GM23338 (cell line): ENCODE measurements at regions not wholly inside any gene's neighbourhood (a gene's known extent, or its start where the extent isn't known, plus 50 kb on each side); places are given as distances from the start of the nearest gene placed in this dataset.

Experiments
- ATAC-seq: fragments of 200-7000 bp; cut with Tn5 transposase; 3 replicates; pipeline ENCODE4 v1.9.1; 2020
- DNase-seq: peaks from one replicate; pipeline ENCODE4 v3.0.0-alpha.2; 2015; ENCODE audit warnings: low spot score
- H2AFZ ChIP-seq: fragments of 200-600 bp; sonication (generic); 2 replicates; pipeline ENCODE4 v1.8.0; 2016; ENCODE audit warnings: antibody characterized with exemption, mild to moderate bottlenecking, moderate library complexity
- H3F3A ChIP-seq: fragments of 200-600 bp; sonication (generic); replicated peaks from 2 replicates; pipeline ENCODE4 v1.8.0; 2017; ENCODE audit warnings: antibody characterized with exemption, mixed run types, low read depth
- H3K27ac ChIP-seq: fragments of 200-600 bp; sonication (generic); 2 replicates; pipeline ENCODE4 v1.6.1; 2016; ENCODE audit warnings: low read depth
- H3K27me3 ChIP-seq: fragments of 200-600 bp; sonication (generic); 2 replicates; pipeline ENCODE4 v1.8.0; 2016; ENCODE audit warnings: mild to moderate bottlenecking, mixed run types, moderate library complexity; ENCODE audit not compliant: insufficient read depth
- H3K36me3 ChIP-seq: fragments of 200-600 bp; sonication (generic); 2 replicates; pipeline ENCODE4 v1.8.0; 2016; ENCODE audit warnings: mild to moderate bottlenecking; ENCODE audit not compliant: insufficient read depth
- H3K4me1 ChIP-seq: fragments of 200-600 bp; sonication (generic); 2 replicates; pipeline ENCODE4 v1.8.0; 2016; ENCODE audit warnings: mild to moderate bottlenecking, moderate library complexity; ENCODE audit not compliant: insufficient read depth
- H3K4me2 ChIP-seq: fragments of 200-600 bp; sonication (generic); 2 replicates; pipeline ENCODE4 v1.7.1; 2017; ENCODE audit warnings: mixed run types
- H3K4me3 ChIP-seq: fragments of 200-600 bp; sonication (generic); 2 replicates; pipeline ENCODE4 v1.6.1; 2016; ENCODE audit warnings: mixed run types
- H3K79me2 ChIP-seq: fragments of 200-600 bp; sonication (generic); replicated peaks from 2 replicates; pipeline ENCODE4 v1.8.0; 2017; ENCODE audit warnings: mild to moderate bottlenecking; ENCODE audit not compliant: insufficient read depth
- H3K9me2 ChIP-seq: fragments of 200-600 bp; sonication (generic); 2 replicates; pipeline ENCODE4 v1.8.0; 2017; ENCODE audit not compliant: insufficient read depth
- H4K20me1 ChIP-seq: fragments of 200-600 bp; sonication (generic); replicated peaks from 2 replicates; pipeline ENCODE4 v1.8.0; 2017; ENCODE audit warnings: mild to moderate bottlenecking; ENCODE audit not compliant: insufficient read depth
- H3K27ac Mint-ChIP-seq: 2 replicates; pipeline ENCODE4 v1.8.0; 2020; ENCODE audit warnings: inconsistent platforms, mild to moderate bottlenecking, moderate library complexity, mixed read lengths
- H3K27me3 Mint-ChIP-seq: 3 replicates; pipeline ENCODE4 v1.8.0; 2022; ENCODE audit warnings: low read depth, mild to moderate bottlenecking, moderate library complexity, mixed read lengths, inconsistent platforms; ENCODE audit not compliant: insufficient read depth, poor library complexity
- H3K36me3 Mint-ChIP-seq: 3 replicates; pipeline ENCODE4 v1.8.0; 2021; ENCODE audit warnings: low read depth, mild to moderate bottlenecking, inconsistent platforms, moderate library complexity, mixed read lengths
- H3K4me1 Mint-ChIP-seq: 3 replicates; pipeline ENCODE4 v1.8.0; 2020; ENCODE audit warnings: mild to moderate bottlenecking, inconsistent platforms, mixed read lengths
- H3K4me3 Mint-ChIP-seq: 3 replicates; pipeline ENCODE4 v1.8.0; 2021; ENCODE audit warnings: moderate library complexity, mild to moderate bottlenecking, inconsistent platforms, mixed read lengths
- H3K9me3 Mint-ChIP-seq: 3 replicates; pipeline ENCODE4 v1.8.0; 2020; ENCODE audit warnings: moderate library complexity, mild to moderate bottlenecking, inconsistent platforms, mixed read lengths
- CREB1 ChIP-seq: fragments of 250-450 bp; sonication (Bioruptor Pico); IDR thresholded peaks from 2 replicates; pipeline ENCODE4 v1.5.0; 2020; ENCODE audit warnings: low read depth, mild to moderate bottlenecking, moderate library complexity
- EZH2 ChIP-seq: fragments of 200-600 bp; sonication (generic); IDR thresholded peaks from one replicate; pipeline ENCODE4 v1.8.0; 2017; ENCODE audit warnings: antibody characterized with exemption, mild to moderate bottlenecking, low read depth; ENCODE audit not compliant: unreplicated experiment
- EZH2phosphoT487 ChIP-seq: fragments of 200-600 bp; sonication (generic); IDR thresholded peaks from one replicate; pipeline ENCODE4 v1.8.1; 2018; ENCODE audit warnings: antibody characterized with exemption; ENCODE audit not compliant: unreplicated experiment
- JUNB ChIP-seq: IDR thresholded peaks from one replicate; pipeline ENCODE4 v1.6.1; 2016; ENCODE audit warnings: antibody characterized with exemption; ENCODE audit not compliant: unreplicated experiment
- NANOG ChIP-seq: IDR thresholded peaks from 2 replicates; pipeline ENCODE4 v1.6.1; 2016; ENCODE audit warnings: antibody characterized with exemption, borderline replicate concordance
- POLR2AphosphoS5 ChIP-seq: IDR thresholded peaks from 2 replicates; pipeline ENCODE4 v1.6.1; 2016; ENCODE audit warnings: antibody characterized with exemption, low read depth
- STAT1 ChIP-seq: IDR thresholded peaks from one replicate; pipeline ENCODE4 v1.6.1; 2016; ENCODE audit warnings: antibody characterized with exemption; ENCODE audit not compliant: unreplicated experiment
- ZNF114 ChIP-seq: fragments of 250-450 bp; sonication (Bioruptor Pico); IDR thresholded peaks from 2 replicates; pipeline ENCODE4 v1.5.0; 2020; ENCODE audit warnings: mild to moderate bottlenecking, moderate library complexity
- ZNF331 ChIP-seq: fragments of 250-450 bp; sonication (Bioruptor Pico); IDR thresholded peaks from 2 replicates; pipeline ENCODE4 v1.5.0; 2020; ENCODE audit warnings: low read depth, mild to moderate bottlenecking, moderate library complexity
- TF ChIP-seq, protein P1 (sequence below): fragments of 250-450 bp; sonication (Bioruptor Pico); IDR thresholded peaks from 2 replicates; pipeline ENCODE4 v1.5.0; 2020; ENCODE audit warnings: mild to moderate bottlenecking, moderate library complexity
- TF ChIP-seq, protein P2 (sequence below): IDR thresholded peaks from 2 replicates; pipeline ENCODE4 v1.6.1; 2016; ENCODE audit warnings: antibody characterized with exemption
- TF ChIP-seq, protein P3 (sequence below), 2 experiments: fragments of 200-600 bp in 1 of 2; sonication (generic) in 1 of 2; conservative IDR thresholded peaks; 2 replicates each; pipeline versions ENCODE4 v1.5.1 to v1.6.1; 2016 to 2017; ENCODE audit warnings: antibody characterized with exemption in 2 of 2, low read depth in 2 of 2, mild to moderate bottlenecking in 2 of 2, moderate library complexity in 1 of 2

DNA sequence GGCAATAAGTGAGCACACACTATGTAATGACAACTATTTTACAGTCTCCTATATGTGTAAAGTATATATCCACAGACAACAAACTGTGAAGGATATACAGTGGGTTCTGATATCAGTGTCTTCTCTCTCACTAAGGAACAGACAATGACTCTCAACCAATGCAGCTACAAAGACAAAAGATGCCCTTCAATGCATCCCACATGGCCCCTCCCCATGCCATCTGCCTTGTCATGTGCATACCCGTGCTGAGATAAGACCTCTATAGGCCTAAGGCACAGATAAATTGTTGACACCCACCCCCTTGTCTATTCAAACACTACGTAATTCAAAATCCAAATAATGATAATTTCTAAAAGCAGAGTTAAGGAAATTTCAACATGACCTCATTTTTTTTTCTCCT lies 1123.5 kb upstream of the MAP3K7 start:
- Histone ChIP-seq H3K9me2 (no peaks in the 10 kb centered on the region), H3K4me2 (no peak overlapping the region), H3K27ac (no peak overlapping the region), H2AFZ (no peak overlapping the region), H3F3A (no peaks in the 10 kb centered on the region), H3K27me3 (no peaks in the 10 kb centered on the region), H3K79me2 (no peaks in the 10 kb centered on the region), H3K4me3 (no peak overlapping the region), H3K4me1 (no peaks in the 10 kb centered on the region), H4K20me1 (no peaks in the 10 kb centered on the region), H3K36me3 (no peaks in the 10 kb centered on the region)
- DNase-seq = no peak
- H3K4me3 Mint-ChIP-seq = no peak overlapping the region
- H3K36me3 Mint-ChIP-seq = no peaks in the 10 kb centered on the region
- H3K27me3 Mint-ChIP-seq = no peaks in the 10 kb centered on the region
- H3K4me1 Mint-ChIP-seq = no peaks in the 10 kb centered on the region
- H3K9me3 Mint-ChIP-seq = no peaks in the 10 kb centered on the region
- peak overlapping the region; percentile 36; the same call in 1 of the 2 replicates for H3K27ac Mint-ChIP-seq
- ATAC-seq = no peak
- no peak for TF ChIP-seq EZH2phosphoT487
- TF ChIP-seq, protein P1, sequence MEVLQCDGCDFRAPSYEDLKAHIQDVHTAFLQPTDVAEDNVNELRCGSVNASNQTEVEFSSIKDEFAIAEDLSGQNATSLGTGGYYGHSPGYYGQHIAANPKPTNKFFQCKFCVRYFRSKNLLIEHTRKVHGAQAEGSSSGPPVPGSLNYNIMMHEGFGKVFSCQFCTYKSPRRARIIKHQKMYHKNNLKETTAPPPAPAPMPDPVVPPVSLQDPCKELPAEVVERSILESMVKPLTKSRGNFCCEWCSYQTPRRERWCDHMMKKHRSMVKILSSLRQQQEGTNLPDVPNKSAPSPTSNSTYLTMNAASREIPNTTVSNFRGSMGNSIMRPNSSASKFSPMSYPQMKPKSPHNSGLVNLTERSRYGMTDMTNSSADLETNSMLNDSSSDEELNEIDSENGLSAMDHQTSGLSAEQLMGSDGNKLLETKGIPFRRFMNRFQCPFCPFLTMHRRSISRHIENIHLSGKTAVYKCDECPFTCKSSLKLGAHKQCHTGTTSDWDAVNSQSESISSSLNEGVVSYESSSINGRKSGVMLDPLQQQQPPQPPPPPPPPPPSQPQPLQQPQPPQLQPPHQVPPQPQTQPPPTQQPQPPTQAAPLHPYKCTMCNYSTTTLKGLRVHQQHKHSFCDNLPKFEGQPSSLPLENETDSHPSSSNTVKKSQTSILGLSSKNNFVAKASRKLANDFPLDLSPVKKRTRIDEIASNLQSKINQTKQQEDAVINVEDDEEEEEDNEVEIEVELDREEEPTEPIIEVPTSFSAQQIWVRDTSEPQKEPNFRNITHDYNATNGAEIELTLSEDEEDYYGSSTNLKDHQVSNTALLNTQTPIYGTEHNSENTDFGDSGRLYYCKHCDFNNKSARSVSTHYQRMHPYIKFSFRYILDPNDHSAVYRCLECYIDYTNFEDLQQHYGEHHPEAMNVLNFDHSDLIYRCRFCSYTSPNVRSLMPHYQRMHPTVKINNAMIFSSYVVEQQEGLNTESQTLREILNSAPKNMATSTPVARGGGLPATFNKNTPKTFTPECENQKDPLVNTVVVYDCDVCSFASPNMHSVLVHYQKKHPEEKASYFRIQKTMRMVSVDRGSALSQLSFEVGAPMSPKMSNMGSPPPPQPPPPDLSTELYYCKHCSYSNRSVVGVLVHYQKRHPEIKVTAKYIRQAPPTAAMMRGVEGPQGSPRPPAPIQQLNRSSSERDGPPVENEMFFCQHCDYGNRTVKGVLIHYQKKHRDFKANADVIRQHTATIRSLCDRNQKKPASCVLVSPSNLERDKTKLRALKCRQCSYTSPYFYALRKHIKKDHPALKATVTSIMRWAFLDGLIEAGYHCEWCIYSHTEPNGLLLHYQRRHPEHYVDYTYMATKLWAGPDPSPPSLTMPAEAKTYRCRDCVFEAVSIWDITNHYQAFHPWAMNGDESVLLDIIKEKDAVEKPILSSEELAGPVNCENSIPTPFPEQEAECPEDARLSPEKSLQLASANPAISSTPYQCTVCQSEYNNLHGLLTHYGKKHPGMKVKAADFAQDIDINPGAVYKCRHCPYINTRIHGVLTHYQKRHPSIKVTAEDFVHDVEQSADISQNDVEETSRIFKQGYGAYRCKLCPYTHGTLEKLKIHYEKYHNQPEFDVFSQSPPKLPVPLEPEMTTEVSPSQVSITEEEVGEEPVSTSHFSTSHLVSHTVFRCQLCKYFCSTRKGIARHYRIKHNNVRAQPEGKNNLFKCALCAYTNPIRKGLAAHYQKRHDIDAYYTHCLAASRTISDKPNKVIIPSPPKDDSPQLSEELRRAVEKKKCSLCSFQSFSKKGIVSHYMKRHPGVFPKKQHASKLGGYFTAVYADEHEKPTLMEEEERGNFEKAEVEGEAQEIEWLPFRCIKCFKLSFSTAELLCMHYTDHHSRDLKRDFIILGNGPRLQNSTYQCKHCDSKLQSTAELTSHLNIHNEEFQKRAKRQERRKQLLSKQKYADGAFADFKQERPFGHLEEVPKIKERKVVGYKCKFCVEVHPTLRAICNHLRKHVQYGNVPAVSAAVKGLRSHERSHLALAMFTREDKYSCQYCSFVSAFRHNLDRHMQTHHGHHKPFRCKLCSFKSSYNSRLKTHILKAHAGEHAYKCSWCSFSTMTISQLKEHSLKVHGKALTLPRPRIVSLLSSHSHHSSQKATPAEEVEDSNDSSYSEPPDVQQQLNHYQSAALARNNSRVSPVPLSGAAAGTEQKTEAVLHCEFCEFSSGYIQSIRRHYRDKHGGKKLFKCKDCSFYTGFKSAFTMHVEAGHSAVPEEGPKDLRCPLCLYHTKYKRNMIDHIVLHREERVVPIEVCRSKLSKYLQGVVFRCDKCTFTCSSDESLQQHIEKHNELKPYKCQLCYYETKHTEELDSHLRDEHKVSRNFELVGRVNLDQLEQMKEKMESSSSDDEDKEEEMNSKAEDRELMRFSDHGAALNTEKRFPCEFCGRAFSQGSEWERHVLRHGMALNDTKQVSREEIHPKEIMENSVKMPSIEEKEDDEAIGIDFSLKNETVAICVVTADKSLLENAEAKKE = no peak
- TF ChIP-seq, protein P2, sequence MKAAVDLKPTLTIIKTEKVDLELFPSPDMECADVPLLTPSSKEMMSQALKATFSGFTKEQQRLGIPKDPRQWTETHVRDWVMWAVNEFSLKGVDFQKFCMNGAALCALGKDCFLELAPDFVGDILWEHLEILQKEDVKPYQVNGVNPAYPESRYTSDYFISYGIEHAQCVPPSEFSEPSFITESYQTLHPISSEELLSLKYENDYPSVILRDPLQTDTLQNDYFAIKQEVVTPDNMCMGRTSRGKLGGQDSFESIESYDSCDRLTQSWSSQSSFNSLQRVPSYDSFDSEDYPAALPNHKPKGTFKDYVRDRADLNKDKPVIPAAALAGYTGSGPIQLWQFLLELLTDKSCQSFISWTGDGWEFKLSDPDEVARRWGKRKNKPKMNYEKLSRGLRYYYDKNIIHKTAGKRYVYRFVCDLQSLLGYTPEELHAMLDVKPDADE = no peak
- TF ChIP-seq, protein P3, sequence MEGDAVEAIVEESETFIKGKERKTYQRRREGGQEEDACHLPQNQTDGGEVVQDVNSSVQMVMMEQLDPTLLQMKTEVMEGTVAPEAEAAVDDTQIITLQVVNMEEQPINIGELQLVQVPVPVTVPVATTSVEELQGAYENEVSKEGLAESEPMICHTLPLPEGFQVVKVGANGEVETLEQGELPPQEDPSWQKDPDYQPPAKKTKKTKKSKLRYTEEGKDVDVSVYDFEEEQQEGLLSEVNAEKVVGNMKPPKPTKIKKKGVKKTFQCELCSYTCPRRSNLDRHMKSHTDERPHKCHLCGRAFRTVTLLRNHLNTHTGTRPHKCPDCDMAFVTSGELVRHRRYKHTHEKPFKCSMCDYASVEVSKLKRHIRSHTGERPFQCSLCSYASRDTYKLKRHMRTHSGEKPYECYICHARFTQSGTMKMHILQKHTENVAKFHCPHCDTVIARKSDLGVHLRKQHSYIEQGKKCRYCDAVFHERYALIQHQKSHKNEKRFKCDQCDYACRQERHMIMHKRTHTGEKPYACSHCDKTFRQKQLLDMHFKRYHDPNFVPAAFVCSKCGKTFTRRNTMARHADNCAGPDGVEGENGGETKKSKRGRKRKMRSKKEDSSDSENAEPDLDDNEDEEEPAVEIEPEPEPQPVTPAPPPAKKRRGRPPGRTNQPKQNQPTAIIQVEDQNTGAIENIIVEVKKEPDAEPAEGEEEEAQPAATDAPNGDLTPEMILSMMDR (conservative IDR thresholded peaks at IDR 0.05; ENCODE audit: low read depth in 2 of 2) = no peak
- no peak for TF ChIP-seq NANOG
- TF ChIP-seq ZNF331 (CRISPR knock-in tag) = no peak
- TF ChIP-seq ZNF114 (CRISPR knock-in tag) = no peak
- no peak for TF ChIP-seq CREB1 (CRISPR knock-in tag)
- TF ChIP-seq POLR2AphosphoS5 = no peak
- TF ChIP-seq STAT1 = no peak
- no peak for TF ChIP-seq JUNB
- no peak for TF ChIP-seq EZH2
